OCI-LY7 (cell line): ENCODE measurements at regions not wholly inside any gene's neighbourhood (a gene's known extent, or its start where the extent isn't known, plus 50 kb on each side); places are given as distances from the start of the nearest gene placed in this dataset.

Experiments
- BruUV-seq: library from RNA; stranded (reverse); fragments of 400-500 nt; replicated peaks from 2 replicates; lab custom pipeline; 2021; lab: Mats Ljungman, UMichigan
- CTCF ChIA-PET: fragments of 300-600 bp; sonication (Branson Sonifier 250); formaldehyde crosslinking; loops from one replicate; lab custom pipeline; 2022; ENCODE audit warnings: antibody characterized with exemption; ENCODE audit not compliant: unreplicated experiment; lab: Charles Lee
- POLR2A ChIA-PET: fragments of 300-600 bp; sonication (Branson Sonifier 250); formaldehyde crosslinking; loops from one replicate; lab custom pipeline; 2022; ENCODE audit warnings: antibody characterized with exemption; lab: Charles Lee
- DNase-seq: peaks from one replicate; pipeline ENCODE4 v3.0.0-alpha.2; 2015; ENCODE audit warnings: low spot score
- H2AFZ ChIP-seq: fragments of 200-600 bp; sonication (generic), shearing (Covaris generic); 2 replicates; pipeline ENCODE4 v1.6.1; 2014; ENCODE audit warnings: mild to moderate bottlenecking, antibody characterized with exemption, low read length, moderate library complexity
- H3K27ac ChIP-seq: fragments of 200-600 bp; sonication (generic); 2 replicates; pipeline ENCODE4 v1.5.1; 2014; ENCODE audit warnings: mixed run types, low read depth, mild to moderate bottlenecking, moderate library complexity, low read length, inconsistent platforms; ENCODE audit not compliant: poor library complexity, severe bottlenecking
- H3K36me3 ChIP-seq: fragments of 200-600 bp; sonication (generic); 2 replicates; pipeline ENCODE4 v1.6.1; 2014; ENCODE audit warnings: mild to moderate bottlenecking, antibody characterized with exemption, low read length, moderate library complexity, mixed read lengths; ENCODE audit not compliant: insufficient read depth
- H3K4me1 ChIP-seq: fragments of 200-600 bp; sonication (generic); 2 replicates; pipeline ENCODE4 v1.5.1; 2014; ENCODE audit warnings: mild to moderate bottlenecking, low read length; ENCODE audit not compliant: insufficient read depth, poor library complexity, severe bottlenecking
- H3K4me2 ChIP-seq: fragments of 200-600 bp; sonication (generic); 2 replicates; pipeline ENCODE4 v1.6.1; 2014; ENCODE audit warnings: mild to moderate bottlenecking, low read length
- H3K4me3 ChIP-seq: fragments of 200-600 bp; sonication (generic); 2 replicates; pipeline ENCODE4 v1.5.1; 2014; ENCODE audit warnings: mild to moderate bottlenecking, low read depth, low read length; ENCODE audit not compliant: poor library complexity, severe bottlenecking
- H3K79me2 ChIP-seq: fragments of 200-600 bp; sonication (generic); 2 replicates; pipeline ENCODE4 v1.6.1; 2016; ENCODE audit warnings: low read depth, mild to moderate bottlenecking, low read length, moderate library complexity, mixed read lengths; ENCODE audit not compliant: insufficient read depth
- H3K9me2 ChIP-seq: fragments of 200-600 bp; sonication (generic); 2 replicates; pipeline ENCODE4 v1.6.1; 2016; ENCODE audit warnings: mild to moderate bottlenecking, low read length, mixed read lengths; ENCODE audit not compliant: insufficient read depth
- H3K9me3 ChIP-seq: fragments of 200-600 bp; sonication (generic); 2 replicates; pipeline ENCODE4 v1.6.1; 2014; ENCODE audit warnings: mild to moderate bottlenecking, mixed run types, low read length, mixed read lengths
- H4K20me1 ChIP-seq: fragments of 200-600 bp; sonication (generic); 2 replicates; pipeline ENCODE4 v1.6.1; 2014; ENCODE audit warnings: mild to moderate bottlenecking, antibody characterized with exemption, low read length, moderate library complexity, mixed read lengths; ENCODE audit not compliant: insufficient read depth
- EZH2phosphoT487 ChIP-seq: fragments of 200-600 bp; sonication (generic); IDR thresholded peaks from 2 replicates; pipeline ENCODE4 v1.6.1; 2018; ENCODE audit warnings: low read depth, borderline replicate concordance, mild to moderate bottlenecking, mixed run types, antibody characterized with exemption, low read length, moderate library complexity, mixed read lengths
- intact Hi-C: fragments of 100-400 bp; cut with micrococcal nuclease; formaldehyde crosslinking; loops from one replicate; pipeline ENCODE4 v1.10.0; 2022; ENCODE audit not compliant: unreplicated experiment
- TF ChIP-seq, protein P1 (sequence below): fragments of 200-600 bp; sonication (generic); conservative IDR thresholded peaks from 2 replicates; pipeline ENCODE4 v1.5.1; 2014; ENCODE audit warnings: mild to moderate bottlenecking, antibody characterized with exemption, low read length, moderate library complexity, mixed read lengths

DNA sequence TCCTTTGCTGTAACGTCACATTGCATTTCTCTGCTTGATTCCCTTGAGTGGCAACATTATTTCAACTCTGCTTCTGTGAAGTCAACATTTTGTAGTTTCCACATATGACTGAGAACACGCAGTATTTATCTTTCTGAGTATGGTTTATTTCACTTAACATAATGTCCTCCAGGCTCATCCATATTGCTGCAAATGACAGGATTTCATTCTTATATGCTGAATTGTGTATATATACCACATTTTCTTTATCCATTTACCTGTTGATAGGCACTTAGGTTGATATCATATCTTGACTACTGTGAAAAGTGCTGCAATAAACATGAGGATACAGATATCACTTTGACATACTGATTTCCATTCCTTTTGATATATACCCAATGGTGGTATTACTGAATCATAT lies 878.5 kb downstream of the PLOD2 start:
- POLR2A ChIA-PET = no interaction called here

GRCh38 chr3:145286937-145287336 lies 874.0 kb downstream of the PLOD2 start:
- Histone ChIP-seq H3K36me3 (no peaks in the 10 kb centered on the region), H3K27ac (no peak overlapping the region), H3K4me3 (no peak overlapping the region), H2AFZ (no peak overlapping the region), H3K9me2 (no peaks in the 10 kb centered on the region), H3K4me1 (no peaks in the 10 kb centered on the region), H3K79me2 (no peaks in the 10 kb centered on the region), H3K4me2 (no peak overlapping the region), H3K9me3 (no peaks in the 10 kb centered on the region), H4K20me1 (no peaks in the 10 kb centered on the region)
- CTCF ChIA-PET = no interaction called here
- POLR2A ChIA-PET = interaction anchor here (0.7 kb wide), 2 partner anchors 23 to 566 kb away, joined by 3 to 4 read pairs; no protein-coding TSS in a partner anchor
- no TSS peak for BruUV-seq
- TF ChIP-seq EZH2phosphoT487 = no peak
- TF ChIP-seq, protein P1, sequence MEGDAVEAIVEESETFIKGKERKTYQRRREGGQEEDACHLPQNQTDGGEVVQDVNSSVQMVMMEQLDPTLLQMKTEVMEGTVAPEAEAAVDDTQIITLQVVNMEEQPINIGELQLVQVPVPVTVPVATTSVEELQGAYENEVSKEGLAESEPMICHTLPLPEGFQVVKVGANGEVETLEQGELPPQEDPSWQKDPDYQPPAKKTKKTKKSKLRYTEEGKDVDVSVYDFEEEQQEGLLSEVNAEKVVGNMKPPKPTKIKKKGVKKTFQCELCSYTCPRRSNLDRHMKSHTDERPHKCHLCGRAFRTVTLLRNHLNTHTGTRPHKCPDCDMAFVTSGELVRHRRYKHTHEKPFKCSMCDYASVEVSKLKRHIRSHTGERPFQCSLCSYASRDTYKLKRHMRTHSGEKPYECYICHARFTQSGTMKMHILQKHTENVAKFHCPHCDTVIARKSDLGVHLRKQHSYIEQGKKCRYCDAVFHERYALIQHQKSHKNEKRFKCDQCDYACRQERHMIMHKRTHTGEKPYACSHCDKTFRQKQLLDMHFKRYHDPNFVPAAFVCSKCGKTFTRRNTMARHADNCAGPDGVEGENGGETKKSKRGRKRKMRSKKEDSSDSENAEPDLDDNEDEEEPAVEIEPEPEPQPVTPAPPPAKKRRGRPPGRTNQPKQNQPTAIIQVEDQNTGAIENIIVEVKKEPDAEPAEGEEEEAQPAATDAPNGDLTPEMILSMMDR = no peak
- intact Hi-C loops = no loop called here
- DNase-seq = no peak

More for the DNA sequence above, 878.5 kb downstream of the PLOD2 start:
- H3K4me2 ChIP-seq = no peak overlapping the region
- no TSS peak for BruUV-seq
- no peak overlapping the region for H2AFZ ChIP-seq
- intact Hi-C loops = no loop called here
- H3K79me2 ChIP-seq = no peaks in the 10 kb centered on the region
- H3K27ac ChIP-seq = no peak overlapping the region
- TF ChIP-seq, protein P1 = no peak
- TF ChIP-seq EZH2phosphoT487 = no peak
- H4K20me1 ChIP-seq = no peaks in the 10 kb centered on the region
- no peaks in the 10 kb centered on the region for H3K9me2 ChIP-seq
- no peaks in the 10 kb centered on the region for H3K36me3 ChIP-seq
- no peak overlapping the region for H3K4me3 ChIP-seq
- H3K9me3 ChIP-seq = no peaks in the 10 kb centered on the region
- no peak for DNase-seq
- no peaks in the 10 kb centered on the region for H3K4me1 ChIP-seq
- CTCF ChIA-PET = no interaction called here

DNA sequence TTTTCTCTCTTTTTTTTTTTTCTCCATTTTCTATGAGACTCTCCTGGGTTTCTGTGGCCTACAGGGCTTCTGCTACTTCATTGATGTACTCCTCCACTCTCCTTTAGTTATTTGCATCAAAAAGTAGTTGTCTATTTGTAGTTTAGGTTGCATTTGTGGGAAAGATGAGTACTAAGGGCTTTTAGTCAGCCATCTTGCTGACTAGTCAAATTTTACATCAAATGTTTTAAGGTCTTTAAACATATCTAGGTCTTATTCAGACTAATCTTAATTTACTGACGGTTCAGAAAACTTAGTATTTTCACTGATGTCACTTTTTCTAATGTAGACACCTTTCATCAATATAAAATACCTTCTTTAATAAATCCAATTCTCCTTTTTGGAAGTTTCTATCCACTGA lies 871.0 kb downstream of the PLOD2 start:
- no peak overlapping the region for H2AFZ ChIP-seq
- no peaks in the 10 kb centered on the region for H3K79me2 ChIP-seq
- H3K36me3 ChIP-seq = no peaks in the 10 kb centered on the region
- H3K9me3 ChIP-seq = no peaks in the 10 kb centered on the region
- H3K27ac ChIP-seq = no peak overlapping the region
- no peaks in the 10 kb centered on the region for H4K20me1 ChIP-seq
- no peaks in the 10 kb centered on the region for H3K4me1 ChIP-seq
- no peak for DNase-seq
- TF ChIP-seq, protein P1 = no peak
- no peak for TF ChIP-seq EZH2phosphoT487
- intact Hi-C loops = no loop called here
- no peaks in the 10 kb centered on the region for H3K9me2 ChIP-seq
- no TSS peak for BruUV-seq
- ChIA-PET POLR2A (no interaction called here), CTCF (no interaction called here)
- no peak overlapping the region for H3K4me3 ChIP-seq
- no peak overlapping the region for H3K4me2 ChIP-seq
